Hematopoietic multipotent progenitor cell treated with erythropoietin and hydrocortisone succinate and interleukin-3 and kit ligand, for 17 days (in vitro differentiated cells): ENCODE measurements at regions not wholly inside any gene's neighbourhood (a gene's known extent, or its start where the extent isn't known, plus 50 kb on each side); places are given as distances from the start of the nearest gene placed in this dataset.
"Not testable (repeated sequence)": the region's sequence is repeated elsewhere in the genome, so short reads cannot be mapped to it uniquely, and the experiment has no call there.

ENCODE experiments used
- DNase-seq: peaks from one replicate; pipeline ENCODE4 v3.0.0-alpha.2; 2015; ENCODE audit warnings: low spot score

DNA sequence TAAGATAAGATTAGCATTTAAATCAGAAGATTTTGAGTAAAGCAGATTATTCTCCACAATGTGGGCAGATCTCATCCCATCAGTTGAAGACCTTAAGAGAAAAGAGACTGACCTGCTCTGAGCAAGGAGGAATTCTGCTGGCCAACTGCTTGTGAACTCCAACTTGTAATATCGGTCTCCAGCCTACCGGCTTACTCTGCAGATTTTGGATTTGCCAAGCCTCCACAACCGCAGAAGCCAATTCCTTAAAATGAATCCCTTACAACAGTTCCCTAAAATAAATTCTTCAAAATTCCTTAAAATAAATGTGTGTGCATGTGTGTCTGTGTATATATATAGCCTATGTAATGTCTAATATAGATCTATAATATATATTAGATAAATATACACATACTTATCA lies 107.4 kb upstream of the KLF13 start:
- DNase-seq, result no peak

DNA sequence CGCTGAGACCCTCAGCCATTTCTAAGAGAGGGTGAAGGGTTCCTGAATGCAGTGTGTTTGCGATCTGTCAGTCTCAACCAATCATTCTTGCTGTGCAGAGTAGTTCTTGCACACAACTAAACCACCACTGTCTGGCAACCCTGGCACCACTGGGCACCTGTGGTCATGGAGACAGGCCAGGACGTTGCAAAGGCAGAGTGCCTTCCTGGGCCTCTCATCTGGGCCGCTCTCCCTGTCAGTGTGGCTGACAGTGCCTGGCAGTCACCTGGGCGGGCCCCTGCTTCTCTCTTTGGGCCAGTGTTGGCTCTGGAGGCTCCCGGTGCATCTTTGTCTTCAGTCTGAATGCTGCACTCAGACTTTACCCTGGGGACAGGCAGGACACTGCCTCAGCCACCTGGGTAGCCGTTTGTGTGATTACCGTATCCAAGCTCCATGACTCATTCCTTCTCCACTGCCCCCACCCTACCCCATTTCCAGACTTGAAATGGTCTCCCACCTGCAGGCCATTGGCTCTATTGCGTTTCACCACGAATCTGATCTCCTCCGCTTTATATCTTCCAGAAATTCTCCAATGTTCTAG lies 104.6 kb upstream of the KLF13 start:
- no peak for DNase-seq

DNA sequence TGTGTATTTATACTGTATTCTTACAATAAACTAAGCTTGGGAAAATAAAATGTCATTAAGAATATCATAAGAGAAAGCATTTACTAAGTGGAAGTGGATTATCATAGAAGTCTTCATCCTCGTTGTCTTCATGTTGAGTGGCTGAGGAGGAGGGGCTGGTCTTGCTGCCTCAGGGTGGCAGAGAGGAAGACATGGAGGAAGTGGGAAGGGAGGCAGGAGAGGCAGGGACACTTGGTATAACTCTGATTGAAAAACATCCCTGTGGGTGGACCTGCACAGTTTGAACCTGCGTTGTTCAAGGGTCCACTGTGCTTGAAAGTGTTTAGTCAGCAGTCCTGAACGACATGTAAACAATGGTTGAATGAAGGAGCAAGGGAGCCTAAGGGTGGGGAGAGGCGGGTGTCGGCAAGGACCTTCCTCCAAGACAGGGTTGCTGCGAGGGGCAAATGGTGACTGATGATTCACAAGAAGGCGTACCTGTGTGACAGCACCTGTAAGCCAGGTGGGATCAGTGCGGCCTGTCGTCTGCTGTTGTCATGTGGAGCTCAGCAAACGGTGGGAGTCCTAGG lies 103.8 kb upstream of the KLF13 start:
- DNase-seq, result no peak

DNA sequence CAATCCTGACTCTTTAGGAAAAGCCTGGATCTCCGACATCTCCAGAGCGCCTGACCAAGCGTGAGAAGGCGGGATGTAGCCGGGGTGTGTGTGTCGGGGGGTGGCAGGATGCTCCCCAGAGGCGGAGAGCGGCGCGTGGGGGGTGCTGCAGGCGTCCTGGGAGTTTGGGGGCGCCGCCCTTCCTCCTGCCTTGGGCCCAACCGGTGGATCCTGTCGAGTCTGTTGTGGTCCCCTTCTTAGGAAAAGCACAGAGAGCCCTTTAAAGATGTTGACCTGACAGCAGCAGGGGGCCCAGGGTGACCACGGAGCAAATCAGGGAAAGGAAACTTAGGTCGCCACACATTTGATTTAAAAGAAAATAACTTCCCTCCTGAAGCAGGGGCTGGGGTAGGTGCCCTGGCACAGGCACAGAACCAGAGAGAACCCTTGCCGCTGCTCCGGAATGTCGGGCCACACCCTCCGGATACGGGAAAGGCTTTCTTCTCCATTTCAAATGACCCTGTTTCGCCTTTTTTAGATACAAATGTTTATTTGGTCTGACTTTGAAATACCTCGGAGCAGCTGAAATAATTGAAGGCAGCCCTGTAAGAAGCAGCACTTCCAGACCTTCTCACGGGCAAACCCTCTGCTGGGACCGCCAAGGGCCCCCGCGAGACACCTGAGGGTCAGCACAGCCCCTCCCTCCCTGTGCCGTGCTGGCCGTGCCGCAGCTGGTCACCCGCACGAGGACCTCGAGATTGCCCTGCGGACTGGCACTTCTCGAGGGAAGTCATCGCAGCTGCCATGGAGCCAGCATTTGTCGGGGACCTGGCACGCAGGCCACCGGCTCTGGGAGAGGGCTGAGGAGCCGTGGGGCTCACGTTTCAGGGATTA lies 102.9 kb upstream of the KLF13 start:
- no peak for DNase-seq

DNA sequence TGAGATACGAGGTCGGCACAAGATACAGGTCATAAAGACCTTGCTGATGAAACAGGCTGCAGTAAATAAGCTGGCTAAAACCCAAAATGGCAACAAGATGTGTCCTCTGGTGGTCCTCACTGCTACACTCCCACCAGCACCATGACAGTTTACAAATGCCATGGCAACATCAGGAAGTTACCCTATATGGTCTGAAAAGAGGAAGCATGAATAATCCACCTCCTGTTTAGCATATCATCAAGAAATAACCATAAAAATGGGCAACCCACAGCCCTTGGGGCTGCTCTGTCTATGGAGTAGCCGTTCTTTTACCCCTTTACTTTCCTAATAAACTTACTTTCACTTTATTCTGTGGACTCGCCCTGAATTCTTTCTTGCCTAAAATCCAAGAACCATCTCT lies 102.0 kb upstream of the KLF13 start:
- not testable (repeated sequence) for DNase-seq

DNA sequence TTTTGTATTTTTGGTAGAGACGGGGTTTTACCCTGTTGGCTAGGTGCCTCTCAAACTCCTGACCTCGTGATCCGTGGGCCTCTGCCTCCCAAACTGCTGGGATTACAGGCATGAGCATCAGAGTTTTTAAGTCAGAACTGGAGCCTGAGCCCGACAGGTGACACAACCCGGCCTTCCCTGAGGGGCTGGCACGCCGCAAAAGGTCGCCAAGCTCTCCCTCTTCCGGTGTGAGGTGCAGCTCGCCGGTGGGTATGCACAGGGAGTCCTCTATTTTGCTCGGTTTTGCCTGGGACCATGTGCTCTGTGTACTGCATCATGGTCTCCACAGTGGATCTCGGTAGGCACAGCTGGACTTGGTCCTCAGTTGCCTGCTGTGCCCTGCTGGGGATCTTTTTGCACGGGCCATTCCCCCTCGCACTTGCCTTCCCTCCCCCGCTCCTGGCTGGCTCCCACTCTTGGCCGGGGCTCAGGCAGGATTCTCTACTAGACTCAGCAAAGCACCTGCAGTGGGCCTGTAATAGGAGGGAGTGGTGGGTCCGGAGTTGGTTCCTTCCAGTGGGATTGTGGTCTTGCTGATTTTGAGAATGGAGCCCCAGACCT lies 101.2 kb upstream of the KLF13 start:
- no peak for DNase-seq

DNA sequence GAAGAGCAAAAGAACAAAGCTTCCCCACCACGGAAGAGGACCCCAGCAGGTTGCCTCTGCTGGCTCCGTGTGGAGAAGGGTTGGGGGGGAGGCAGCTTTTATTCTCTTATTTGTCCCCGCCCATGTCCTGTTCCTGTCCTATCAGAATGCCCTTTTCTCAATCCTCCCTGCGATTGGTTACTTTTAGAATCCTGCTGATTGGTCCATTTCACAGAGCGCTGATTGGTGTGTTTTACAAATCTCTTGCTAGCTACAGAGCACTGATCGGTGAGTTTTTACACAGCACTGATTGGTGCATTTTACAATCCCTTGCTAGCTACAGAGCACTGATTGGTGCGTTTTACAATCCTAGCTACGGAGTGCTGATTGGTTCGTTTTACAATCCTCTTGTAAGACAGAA lies 100.6 kb upstream of the KLF13 start:
- no peak for DNase-seq

DNA sequence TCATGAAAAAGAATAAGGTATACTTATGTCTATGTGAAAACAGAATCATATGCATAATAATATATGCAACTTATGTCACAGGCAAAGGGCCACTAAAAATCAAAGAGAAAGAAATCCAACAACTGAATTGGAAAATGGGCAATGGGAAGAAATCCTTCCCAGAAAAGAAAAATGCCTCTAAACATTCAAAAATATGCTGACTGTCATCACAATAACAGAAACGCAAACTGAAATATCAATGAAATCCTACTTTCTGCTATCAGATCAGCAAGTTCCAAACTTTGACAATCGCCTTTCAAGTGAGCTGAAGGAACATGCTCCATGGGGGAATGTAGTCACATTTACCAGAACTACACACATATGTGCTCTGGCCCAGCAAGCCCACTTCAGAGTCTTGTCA lies 99.4 kb upstream of the KLF13 start:
- no peak for DNase-seq

DNA sequence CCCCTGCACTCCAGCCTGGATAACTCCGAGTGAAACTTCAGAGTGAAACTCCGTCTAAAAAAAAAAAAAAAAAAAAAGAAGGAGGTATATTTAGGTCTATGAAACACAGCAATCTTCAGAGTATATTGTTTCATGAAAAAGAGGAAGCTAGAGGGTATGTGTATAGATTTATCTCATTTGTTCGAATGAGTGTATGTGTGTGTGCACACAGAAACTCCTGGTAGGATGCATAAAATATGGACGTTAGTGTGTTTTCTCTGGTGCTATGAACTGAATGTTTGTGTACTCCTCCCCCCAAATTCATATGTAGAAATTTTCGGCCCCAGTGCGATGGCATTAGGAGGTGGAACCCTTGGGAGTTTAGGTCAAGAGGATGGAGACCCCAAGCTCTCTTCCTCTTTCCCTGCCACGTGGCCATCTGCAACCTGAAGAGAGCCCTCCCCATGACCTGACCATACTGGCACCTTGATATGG lies 98.6 kb upstream of the KLF13 start:
- no peak for DNase-seq

DNA sequence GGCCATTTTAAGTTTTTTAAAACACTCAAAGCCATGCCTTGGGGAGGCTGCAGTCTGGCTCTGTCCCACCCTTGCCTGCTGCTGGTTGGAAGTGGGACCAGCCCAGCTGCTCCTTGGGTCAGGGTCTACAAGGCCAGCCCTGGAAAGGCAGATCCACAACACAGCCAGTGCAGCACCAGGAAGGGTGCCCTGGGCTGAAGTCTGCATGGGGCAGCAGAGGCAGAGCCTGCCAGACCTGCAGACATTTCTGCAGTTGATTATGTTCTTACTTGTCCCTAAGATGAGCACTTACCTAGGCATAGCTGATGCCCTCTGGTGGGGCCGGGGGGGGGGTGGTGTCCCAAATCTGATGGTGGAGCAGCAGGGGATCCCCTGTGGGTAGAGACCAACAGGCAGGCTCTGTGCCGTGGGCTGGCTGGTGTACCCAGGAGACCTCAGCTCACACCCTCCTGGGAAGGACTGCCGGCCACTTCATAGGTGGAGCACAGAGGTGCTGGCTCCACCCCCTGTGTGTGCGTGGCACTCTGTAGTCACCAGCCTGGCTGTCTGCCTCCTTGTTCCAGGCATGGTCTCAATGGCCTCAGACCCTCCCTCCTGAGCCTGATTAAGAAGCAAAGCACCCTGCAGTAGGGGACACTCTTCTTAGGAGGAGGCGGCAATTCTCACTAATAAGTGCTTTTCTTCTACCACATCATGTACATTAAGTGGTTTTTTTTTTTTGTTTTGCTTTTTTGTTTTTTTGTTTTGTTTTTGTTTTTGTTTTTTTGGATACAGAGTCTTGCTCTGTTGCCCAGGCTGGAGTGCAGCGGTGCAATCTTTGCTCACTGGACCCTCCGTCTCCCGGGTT lies 97.4 kb upstream of the KLF13 start:
- peak; percentile 36 for DNase-seq

DNA sequence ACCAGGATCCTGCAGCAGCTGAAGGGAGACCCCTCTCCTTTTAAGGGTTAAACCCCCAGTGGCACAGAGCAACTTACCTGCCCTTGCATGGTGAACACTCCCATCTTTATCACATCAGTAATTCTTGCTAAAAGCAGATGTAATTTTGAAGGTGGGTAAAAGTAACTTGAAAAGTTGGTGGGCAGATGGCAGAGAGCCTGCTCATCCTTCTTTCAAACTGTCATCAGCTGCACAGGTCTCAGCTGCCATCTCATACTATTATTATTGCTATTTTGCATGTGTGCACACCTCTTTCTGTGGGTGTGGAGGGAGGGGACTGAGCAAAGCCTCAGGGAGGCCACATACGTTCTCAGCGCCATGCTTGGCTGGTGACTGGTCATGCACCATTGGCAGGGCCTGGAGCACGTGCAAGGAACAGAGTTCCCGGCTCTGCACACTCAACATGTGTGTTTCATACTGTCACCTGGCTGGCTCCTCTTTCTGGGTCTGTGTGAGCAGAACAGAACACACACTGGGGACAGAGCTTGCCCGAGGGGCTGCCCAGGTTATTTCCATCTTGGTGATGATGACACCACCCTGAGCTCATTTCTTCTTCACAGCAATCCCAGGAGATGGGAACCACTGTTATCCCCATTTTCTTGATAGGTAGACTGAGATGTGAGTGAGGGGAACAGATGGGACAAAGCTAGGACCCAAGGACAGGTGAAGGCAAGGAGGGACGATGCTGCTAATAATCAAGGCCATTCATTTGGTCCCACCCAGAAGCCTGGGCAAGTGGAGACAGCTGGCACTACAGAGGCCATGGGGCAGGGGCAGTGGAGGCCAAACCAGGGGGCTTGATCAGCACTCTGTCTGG lies 95.8 kb upstream of the KLF13 start:
- DNase-seq, result no peak

DNA sequence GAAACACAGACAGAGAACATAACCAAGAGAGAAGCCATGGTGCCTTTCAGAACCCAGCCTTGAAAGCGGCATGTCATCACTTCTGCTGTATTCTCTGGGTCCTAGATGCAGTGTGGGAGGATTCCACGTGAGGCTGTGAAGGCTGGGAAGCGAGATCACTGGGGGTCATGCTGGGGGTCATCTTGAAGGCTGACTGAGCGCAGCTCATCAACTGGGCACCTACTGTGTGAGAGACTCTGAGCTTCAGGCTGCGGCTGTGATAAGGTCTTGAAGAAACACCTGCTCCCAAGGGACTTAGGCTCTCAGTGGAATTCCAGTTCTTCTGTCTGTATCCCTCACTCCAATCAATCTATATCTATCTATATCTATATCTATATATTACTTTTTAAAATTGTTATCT lies 91.8 kb upstream of the KLF13 start:
- no peak for DNase-seq

DNA sequence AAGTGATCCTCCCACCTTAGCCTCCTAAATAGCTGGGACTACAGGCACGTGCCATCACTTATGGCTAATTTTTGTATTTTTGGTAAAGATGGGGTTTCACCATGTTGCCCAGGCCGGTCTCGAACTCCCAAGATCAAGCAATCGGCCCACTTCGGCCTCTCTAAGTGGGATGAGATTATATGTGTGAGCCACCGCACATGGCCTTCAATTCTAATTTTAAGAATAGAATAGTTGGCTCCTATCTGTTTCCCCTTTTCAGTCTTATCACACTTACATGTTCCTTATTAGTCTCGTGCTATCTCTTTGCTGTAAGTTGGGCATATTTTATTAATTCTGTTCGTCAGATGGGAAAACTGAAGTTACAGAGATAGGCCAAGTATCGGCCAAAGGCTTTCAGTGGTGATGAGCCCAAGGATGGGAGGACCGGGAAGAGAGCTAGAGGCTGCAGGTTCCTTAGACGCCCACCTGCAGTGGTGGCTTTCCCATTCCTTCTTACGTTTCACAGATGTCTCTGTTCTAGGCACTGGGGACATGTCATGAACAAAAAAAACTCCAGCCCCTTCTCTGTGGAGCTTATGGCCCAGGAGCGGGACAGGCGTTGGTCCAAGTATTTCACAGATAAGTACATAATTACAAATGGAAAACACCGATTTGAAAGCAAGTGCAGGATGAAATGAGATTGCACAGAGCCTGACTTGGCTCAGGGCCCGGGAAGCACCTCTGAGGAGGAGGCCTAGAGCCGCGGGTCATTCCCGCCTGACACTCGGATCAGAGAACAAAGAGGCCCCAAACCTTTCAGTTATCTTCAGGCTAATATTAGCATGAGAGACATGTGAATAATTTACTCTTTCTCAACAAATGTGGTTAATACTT lies 91.1 kb upstream of the KLF13 start:
- no peak for DNase-seq

DNA sequence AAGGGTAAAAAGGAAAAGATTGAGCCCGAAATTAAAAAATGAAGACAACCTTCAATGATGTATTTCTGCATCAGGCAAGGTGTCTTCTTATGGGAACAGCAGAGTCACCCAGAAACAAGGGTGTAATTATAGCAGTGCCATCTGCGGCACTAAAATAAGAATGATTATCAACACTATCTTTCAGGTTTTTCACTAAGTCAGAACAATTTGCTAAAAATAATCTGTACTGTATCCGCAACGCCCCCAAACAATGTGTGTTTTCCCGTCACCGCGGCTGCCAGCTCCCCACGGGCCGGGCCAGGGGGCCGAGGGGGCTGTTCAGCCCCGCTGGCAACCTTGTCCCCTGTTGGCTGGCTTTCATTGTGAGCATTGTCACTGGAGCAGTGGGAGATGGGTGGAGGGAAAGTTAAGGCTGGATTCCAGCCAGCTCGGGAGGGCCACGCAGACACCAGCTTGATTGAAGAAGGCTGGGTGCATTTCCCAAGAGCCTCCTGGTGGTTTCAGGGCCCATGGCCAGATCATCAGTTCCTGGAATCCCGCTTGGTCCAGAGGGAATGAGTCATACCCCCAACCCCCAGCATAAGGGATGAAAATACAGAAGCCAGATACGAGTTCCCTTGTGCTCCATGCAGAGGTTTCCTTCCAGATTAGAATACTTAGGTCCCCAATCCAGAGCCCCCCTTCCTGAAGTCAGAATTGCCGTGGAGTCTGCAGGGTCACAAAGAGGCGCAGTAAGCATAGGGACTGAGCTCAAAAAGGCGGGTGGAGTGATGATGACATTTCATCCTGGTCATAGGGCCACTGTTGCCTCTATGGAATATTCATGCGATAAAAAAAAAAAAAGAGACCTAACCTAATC lies 90.2 kb upstream of the KLF13 start:
- DNase-seq, result no peak

DNA sequence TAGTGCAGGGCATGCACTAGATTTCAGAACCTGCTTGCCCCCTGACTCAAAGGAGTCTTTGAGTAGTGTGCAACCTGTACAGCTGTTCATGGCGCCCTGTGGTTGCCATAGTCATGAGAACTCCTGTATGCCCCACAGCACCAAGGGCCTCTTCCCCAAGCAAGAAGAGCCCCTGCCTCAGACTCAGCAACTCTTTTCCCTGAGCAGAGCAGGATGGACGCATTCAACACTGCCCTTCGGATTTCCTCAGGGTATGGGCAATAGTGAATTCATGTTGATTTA lies 89.7 kb upstream of the KLF13 start:
- DNase-seq, result no peak

DNA sequence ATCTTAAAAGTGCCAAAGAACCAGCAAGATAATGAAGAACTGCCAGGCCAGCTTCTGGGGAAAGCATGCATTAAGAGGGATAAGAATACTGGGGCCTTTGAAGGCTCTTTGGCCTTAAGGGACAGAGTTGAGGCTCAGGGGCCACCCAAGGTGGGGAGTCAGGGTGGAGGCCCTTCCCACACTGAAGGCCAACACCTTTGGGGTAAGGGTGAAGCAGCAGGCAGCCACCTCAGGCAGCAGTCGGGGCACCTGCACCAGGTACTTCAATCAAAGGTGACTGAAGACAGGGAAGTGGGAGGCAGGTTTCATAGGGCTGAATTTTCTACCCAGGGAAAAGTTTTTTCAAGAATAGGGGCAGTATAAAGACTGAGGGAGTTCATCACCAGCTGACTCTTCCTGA lies 87.7 kb upstream of the KLF13 start:
- no peak for DNase-seq

DNA sequence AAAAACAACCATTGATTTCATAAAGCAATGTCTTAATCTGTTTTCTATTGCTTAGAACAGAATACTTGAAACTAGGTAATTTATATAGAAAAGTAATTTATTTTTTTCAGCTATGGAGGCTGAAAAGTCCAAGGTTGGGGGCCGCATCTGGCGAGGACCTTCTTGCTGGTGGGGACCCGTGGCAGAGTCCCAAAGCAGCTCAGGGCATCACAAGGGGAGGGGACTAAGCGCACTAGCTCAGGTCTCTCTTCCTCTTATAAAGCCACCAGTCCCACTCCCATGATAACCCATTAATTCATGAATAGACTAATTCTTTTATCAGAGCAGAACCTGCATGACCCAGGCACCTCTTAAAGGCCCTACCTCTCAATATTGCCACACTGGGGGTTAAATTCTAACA lies 87.2 kb upstream of the KLF13 start:
- no peak for DNase-seq

DNA sequence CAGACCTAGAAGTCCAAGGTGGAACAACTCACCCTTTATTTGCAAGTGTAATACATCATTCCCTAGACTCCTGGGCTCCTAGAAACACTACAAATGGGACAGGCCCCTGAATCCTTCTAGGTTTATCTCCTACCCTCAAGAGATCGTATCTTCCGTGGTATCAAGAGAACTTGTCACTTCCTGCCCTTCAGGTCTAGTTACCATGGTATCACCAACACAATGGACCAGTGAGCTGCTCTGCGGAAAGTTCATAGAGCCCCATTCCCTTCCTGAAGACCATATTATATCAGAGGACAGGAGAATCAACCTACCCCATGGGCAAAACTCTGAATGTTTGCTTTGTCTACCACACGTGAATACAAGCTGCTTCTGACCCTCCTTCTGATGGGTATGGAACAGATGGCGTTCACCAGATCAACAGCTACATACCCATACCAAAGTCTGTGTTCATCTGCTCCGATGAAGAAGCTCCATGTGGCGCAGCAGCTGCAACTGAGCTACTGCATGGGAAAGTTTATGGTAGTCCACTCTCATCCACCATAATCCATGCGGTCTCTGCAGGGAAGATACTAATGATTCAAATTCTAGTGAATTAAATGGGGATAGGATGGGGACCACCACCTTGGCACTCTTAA lies 84.6 kb upstream of the KLF13 start:
- DNase-seq, result no peak

DNA sequence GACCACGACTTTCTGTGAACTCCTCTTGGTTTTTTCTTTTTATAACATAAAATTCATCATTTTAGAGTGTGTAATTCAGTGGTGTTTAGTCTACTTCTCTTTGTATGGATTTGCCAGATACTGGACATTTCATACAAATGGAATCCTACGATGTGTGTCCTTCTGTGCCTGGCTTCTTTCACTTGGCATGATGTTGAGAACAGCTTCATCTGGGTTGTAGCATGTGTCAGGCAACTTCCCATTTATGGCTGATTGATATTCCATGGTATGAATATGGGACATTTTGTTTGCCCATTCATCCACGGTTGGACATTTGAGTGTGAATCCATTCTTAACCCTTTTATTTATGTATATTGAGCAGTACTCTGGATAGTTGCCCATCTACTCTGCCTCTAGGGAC lies 82.7 kb upstream of the KLF13 start:
- DNase-seq, result no peak
